H9 (cell line): ENCODE measurements at regions not wholly inside any gene's neighbourhood (a gene's known extent, or its start where the extent isn't known, plus 50 kb on each side); places are given as distances from the start of the nearest gene placed in this dataset.
A peak's percentile ranks its signal among the peaks of the same experiment; 100 is the strongest.

ENCODE experiments used
- DNase-seq: peaks from one replicate; pipeline ENCODE4 v3.0.0-alpha.2; 2017
- H2AFZ ChIP-seq: one replicate; pipeline ENCODE4 v1.6.1; 2013; ENCODE audit warnings: mild to moderate bottlenecking, low read length, control low read depth, moderate library complexity
- H2AK5ac ChIP-seq: 2 replicates; pipeline ENCODE4 v1.6.1; 2013; ENCODE audit warnings: low read length, control low read depth, mixed read lengths; ENCODE audit not compliant: insufficient read length
- H2BK120ac ChIP-seq: one replicate; pipeline ENCODE4 v1.6.1; 2013; ENCODE audit warnings: low read depth, mild to moderate bottlenecking, low read length, control low read depth, inconsistent platforms; ENCODE audit not compliant: poor library complexity, severe bottlenecking
- H2BK12ac ChIP-seq: 2 replicates; pipeline ENCODE4 v1.6.1; 2013; ENCODE audit warnings: low read length, control low read depth, mixed read lengths, low read depth; ENCODE audit not compliant: insufficient read length
- H2BK15ac ChIP-seq: 2 replicates; pipeline ENCODE4 v1.6.1; 2013; ENCODE audit warnings: low read depth, low read length, control low read depth
- H2BK20ac ChIP-seq: one replicate; pipeline ENCODE4 v1.6.1; 2013; ENCODE audit warnings: low read depth, mild to moderate bottlenecking, low read length, control low read depth, inconsistent platforms; ENCODE audit not compliant: poor library complexity, severe bottlenecking
- H2BK5ac ChIP-seq: 2 replicates; pipeline ENCODE4 v1.6.1; 2013; ENCODE audit warnings: low read length, control low read depth, mixed read lengths; ENCODE audit not compliant: insufficient read length
- H3K14ac ChIP-seq: 2 replicates; pipeline ENCODE4 v1.6.1; 2013; ENCODE audit warnings: low read length, control low read depth; ENCODE audit not compliant: insufficient read depth
- H3K18ac ChIP-seq: 2 replicates; pipeline ENCODE4 v1.6.1; 2013; ENCODE audit warnings: low read depth, mild to moderate bottlenecking, mixed read lengths, low read length, control low read depth; ENCODE audit not compliant: insufficient read length
- H3K23ac ChIP-seq: 2 replicates; pipeline ENCODE4 v1.6.1; 2013; ENCODE audit warnings: low read length, control low read depth, mixed read lengths, low read depth; ENCODE audit not compliant: insufficient read length
- H3K23me2 ChIP-seq: 2 replicates; pipeline ENCODE4 v1.6.1; 2013; ENCODE audit warnings: low read depth, mild to moderate bottlenecking, mixed read lengths, low read length, control low read depth; ENCODE audit not compliant: insufficient read length, poor library complexity, severe bottlenecking
- H3K27ac ChIP-seq: 2 replicates; pipeline ENCODE4 v1.5.1; 2013; ENCODE audit warnings: low read length, control low read depth, mixed read lengths, low read depth; ENCODE audit not compliant: insufficient read length
- H3K27me3 ChIP-seq: 2 replicates; pipeline ENCODE4 v1.6.1; 2013; ENCODE audit warnings: low read length, control low read depth, inconsistent platforms; ENCODE audit not compliant: insufficient read depth
- H3K4ac ChIP-seq: 2 replicates; pipeline ENCODE4 v1.6.1; 2013; ENCODE audit warnings: low read depth, mild to moderate bottlenecking, control low read depth, inconsistent platforms, low read length, moderate library complexity
- H3K4me1 ChIP-seq: 2 replicates; pipeline ENCODE4 v1.6.1; 2013; ENCODE audit warnings: low read length, control low read depth, inconsistent platforms; ENCODE audit not compliant: insufficient read depth
- H3K4me2 ChIP-seq: 2 replicates; pipeline ENCODE4 v1.6.1; 2013; ENCODE audit warnings: low read length, control low read depth, mixed read lengths; ENCODE audit not compliant: insufficient read length, insufficient read depth
- H3K56ac ChIP-seq: 2 replicates; pipeline ENCODE4 v1.6.1; 2013; ENCODE audit warnings: low read depth, mild to moderate bottlenecking, mixed read lengths, low read length, control low read depth; ENCODE audit not compliant: insufficient read length
- H3K79me1 ChIP-seq: 2 replicates; pipeline ENCODE4 v1.6.1; 2013; ENCODE audit warnings: low read depth, mild to moderate bottlenecking, moderate library complexity, low read length, control low read depth, inconsistent platforms; ENCODE audit not compliant: insufficient read depth, poor library complexity, severe bottlenecking
- H3K79me2 ChIP-seq: 2 replicates; pipeline ENCODE4 v1.6.1; 2013; ENCODE audit warnings: low read length, control low read depth, inconsistent platforms; ENCODE audit not compliant: insufficient read depth
- H3K9ac ChIP-seq: 2 replicates; pipeline ENCODE4 v1.6.1; 2013; ENCODE audit warnings: low read length, control low read depth, mixed read lengths; ENCODE audit not compliant: insufficient read length; ENCODE audit errors: extremely low read depth
- H3K9me3 ChIP-seq: one replicate; pipeline ENCODE4 v1.6.1; 2013; ENCODE audit warnings: low read depth, low read length, inconsistent platforms; ENCODE audit not compliant: control insufficient read depth
- H3T11ph ChIP-seq: one replicate; pipeline ENCODE4 v1.6.1; 2013; ENCODE audit warnings: mild to moderate bottlenecking, low read length, control low read depth, inconsistent platforms
- H4K20me1 ChIP-seq: one replicate; pipeline ENCODE4 v1.6.1; 2013; ENCODE audit not compliant: control insufficient read depth, insufficient read length, insufficient read depth
- H4K5ac ChIP-seq: 2 replicates; pipeline ENCODE4 v1.6.1; 2013; ENCODE audit warnings: low read depth, mild to moderate bottlenecking, mixed read lengths, low read length, control low read depth; ENCODE audit not compliant: insufficient read length
- H4K8ac ChIP-seq: replicated peaks from 2 replicates; pipeline ENCODE4 v1.6.1; 2013; ENCODE audit warnings: low read length, control low read depth, mixed read lengths, low read depth; ENCODE audit not compliant: insufficient read length
- H4K91ac ChIP-seq: 2 replicates; pipeline ENCODE4 v1.6.1; 2013; ENCODE audit warnings: low read depth, mild to moderate bottlenecking, moderate library complexity, mixed read lengths, low read length, control low read depth; ENCODE audit not compliant: insufficient read length
- H3K27ac Mint-ChIP-seq, 3 experiments: 2 replicates in 2 of 3; 3 replicates in 1 of 3; pipeline ENCODE4 v1.8.0; 2020 to 2021; ENCODE audit warnings: mixed read lengths in 3 of 3, mild to moderate bottlenecking in 1 of 3, moderate library complexity in 1 of 3
- H3K27me3 Mint-ChIP-seq: 2 replicates; pipeline ENCODE4 v1.8.0; 2021; ENCODE audit warnings: low read depth, mild to moderate bottlenecking, moderate library complexity, mixed read lengths
- H3K36me3 Mint-ChIP-seq, 3 experiments: 2 replicates in 2 of 3; 3 replicates in 1 of 3; pipeline ENCODE4 v1.8.0; 2020 to 2021; ENCODE audit warnings: low read depth in 3 of 3, mixed read lengths in 3 of 3; ENCODE audit not compliant: insufficient read depth in 1 of 3
- H3K4me1 Mint-ChIP-seq, 2 experiments: 2 replicates each; pipeline ENCODE4 v1.8.0; 2020; ENCODE audit warnings: mixed read lengths in 2 of 2
- H3K4me3 Mint-ChIP-seq, 2 experiments: 2 replicates in 1 of 2; 3 replicates in 1 of 2; pipeline ENCODE4 v1.8.0; 2020 to 2021; ENCODE audit warnings: mild to moderate bottlenecking in 2 of 2, mixed read lengths in 2 of 2, moderate library complexity in 1 of 2
- H3K9me3 Mint-ChIP-seq, 2 experiments: 2 replicates in 1 of 2; 3 replicates in 1 of 2; pipeline ENCODE4 v1.8.0; 2020; ENCODE audit warnings: mild to moderate bottlenecking in 2 of 2, mixed read lengths in 2 of 2, moderate library complexity in 1 of 2
- CTCF ChIP-seq: fragments of 200-600 bp; sonication (generic); conservative IDR thresholded peaks from 3 replicates; pipeline ENCODE4 v1.8.0; 2021; ENCODE audit warnings: antibody characterized with exemption, mild to moderate bottlenecking
- WGBS: extraction: QIAGEN DNeasy Blood & Tissue Kit; methylation state at CpG from one replicate; pipeline ENCODE4 v1.1.7; 2013; ENCODE audit warnings: missing lambda C conversion rate, low lambda C conversion rate, mixed read lengths; ENCODE audit not compliant: insufficient read length; ENCODE audit errors: extremely low coverage; 5-methylcytosine and 5-hydroxymethylcytosine counted together

GRCh38 chr15:39194106-39194830 is 386.6 kb upstream of the THBS1 start:
- no peak overlapping the region for H3K14ac ChIP-seq
- H2BK5ac ChIP-seq: no peak overlapping the region
- H3K4me2 ChIP-seq: no peak overlapping the region
- H4K8ac ChIP-seq: no peak overlapping the region
- H3T11ph ChIP-seq: no peak overlapping the region
- no peaks in the 10 kb centered on the region for H3K9me3 ChIP-seq
- no peak overlapping the region for H3K4ac ChIP-seq
- no peak overlapping the region for H2AK5ac ChIP-seq
- no peak overlapping the region for H2BK12ac ChIP-seq
- H3K79me2 ChIP-seq: no peaks in the 10 kb centered on the region
- Mint-ChIP-seq H3K27me3 (no peaks in the 10 kb centered on the region; the same call in none of the 2 replicates), H3K9me3 (no peaks in the 10 kb centered on the region), H3K36me3 (no peaks in the 10 kb centered on the region), H3K4me1 (peaks cover 6 to 11% of the 10 kb centered on the region in 2 experiments; a peak in 2 of 4 replicates), H3K27ac (no peak overlapping the region), H3K4me3 (no peak overlapping the region)
- H3K79me1 ChIP-seq: no peaks in the 10 kb centered on the region
- H3K23ac ChIP-seq: no peak overlapping the region
- H3K56ac ChIP-seq: no peak overlapping the region
- H4K91ac ChIP-seq: no peak overlapping the region
- H2BK120ac ChIP-seq: no peak overlapping the region
- H3K27me3 ChIP-seq: no peaks in the 10 kb centered on the region
- H2BK15ac ChIP-seq: peak overlapping the region; percentile 72; the same call in 1 of the 2 replicates
- no peak for DNase-seq
- H3K27ac ChIP-seq: no peak overlapping the region
- no peak for TF ChIP-seq CTCF
- H3K23me2 ChIP-seq: no peaks in the 10 kb centered on the region
- no peak overlapping the region for H3K18ac ChIP-seq
- H2AFZ ChIP-seq: no peak overlapping the region
- no peak overlapping the region for H2BK20ac ChIP-seq
- H3K4me1 ChIP-seq: no peaks in the 10 kb centered on the region; the same call in 1 of the 2 replicates
- H4K20me1 ChIP-seq: no peaks in the 10 kb centered on the region
- no peak overlapping the region for H3K9ac ChIP-seq
- WGBS: no CpG with 5 or more reads among the region's 2 CpGs
- no peak overlapping the region for H4K5ac ChIP-seq
